Fibroblast of lung (primary cell): ENCODE measurements at regions not wholly inside any gene's neighbourhood (a gene's known extent, or its start where the extent isn't known, plus 50 kb on each side); places are given as distances from the start of the nearest gene placed in this dataset.

Experiments used
- EZH2 ChIP-seq: IDR thresholded peaks from 2 replicates; pipeline ENCODE4 v1.5.1; 2012; ENCODE audit warnings: low read length, control low read depth, mild to moderate bottlenecking; ENCODE audit errors: missing control alignments
- TF ChIP-seq, protein P1 (sequence below), 2 donors: IDR thresholded peaks in 1 of 2; conservative IDR thresholded peaks in 1 of 2; 1 replicate in 1 of 2; 2 replicates in 1 of 2; pipeline ENCODE4 v1.5.1; 2011 to 2012; ENCODE audit warnings: low read length in 2 of 2, control low read depth in 1 of 2, inconsistent platforms in 1 of 2, low read depth in 1 of 2, mild to moderate bottlenecking in 1 of 2

GRCh38 chr1:228669242-228669585 lies 66.1 kb upstream of the RHOU start:
- TF ChIP-seq, protein P1, sequence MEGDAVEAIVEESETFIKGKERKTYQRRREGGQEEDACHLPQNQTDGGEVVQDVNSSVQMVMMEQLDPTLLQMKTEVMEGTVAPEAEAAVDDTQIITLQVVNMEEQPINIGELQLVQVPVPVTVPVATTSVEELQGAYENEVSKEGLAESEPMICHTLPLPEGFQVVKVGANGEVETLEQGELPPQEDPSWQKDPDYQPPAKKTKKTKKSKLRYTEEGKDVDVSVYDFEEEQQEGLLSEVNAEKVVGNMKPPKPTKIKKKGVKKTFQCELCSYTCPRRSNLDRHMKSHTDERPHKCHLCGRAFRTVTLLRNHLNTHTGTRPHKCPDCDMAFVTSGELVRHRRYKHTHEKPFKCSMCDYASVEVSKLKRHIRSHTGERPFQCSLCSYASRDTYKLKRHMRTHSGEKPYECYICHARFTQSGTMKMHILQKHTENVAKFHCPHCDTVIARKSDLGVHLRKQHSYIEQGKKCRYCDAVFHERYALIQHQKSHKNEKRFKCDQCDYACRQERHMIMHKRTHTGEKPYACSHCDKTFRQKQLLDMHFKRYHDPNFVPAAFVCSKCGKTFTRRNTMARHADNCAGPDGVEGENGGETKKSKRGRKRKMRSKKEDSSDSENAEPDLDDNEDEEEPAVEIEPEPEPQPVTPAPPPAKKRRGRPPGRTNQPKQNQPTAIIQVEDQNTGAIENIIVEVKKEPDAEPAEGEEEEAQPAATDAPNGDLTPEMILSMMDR (conservative IDR thresholded peaks at IDR 0.05 in 1 of 2, IDR thresholded peaks at IDR 0.05 in 1 of 2; ENCODE audit: low read depth in 1 of 2, low read length in 2 of 2), result no peak
- TF ChIP-seq EZH2, result no peak
